WTC11 (cell line): ENCODE measurements at regions not wholly inside any gene's neighbourhood (a gene's known extent, or its start where the extent isn't known, plus 50 kb on each side); places are given as distances from the start of the nearest gene placed in this dataset.

Source experiments
- ATAC-seq: fragments of 200-7000 bp; cut with Tn5 transposase; 2 replicates; pipeline ENCODE4 v1.10.0; 2021; ENCODE audit warnings: mild to moderate bottlenecking, moderate library complexity
- CTCF ChIA-PET: fragments of 300-600 bp; sonication (Branson Sonifier 250); formaldehyde crosslinking; loops from one replicate; lab custom pipeline; 2021; ENCODE audit warnings: antibody characterized with exemption; lab: Charles Lee
- POLR2A ChIA-PET: fragments of 350-600 bp; sonication (Branson Sonifier 250); formaldehyde crosslinking; loops from one replicate; lab custom pipeline; 2021; ENCODE audit warnings: antibody characterized with exemption; lab: Charles Lee
- DNase-seq: peaks from one replicate; pipeline ENCODE4 v3.0.0; 2021; ENCODE audit warnings: low spot score
- H3K27ac Mint-ChIP-seq: 2 replicates; pipeline ENCODE4 v1.8.0; 2021; ENCODE audit warnings: mixed read lengths
- H3K27me3 Mint-ChIP-seq: 2 replicates; pipeline ENCODE4 v1.8.0; 2021; ENCODE audit warnings: low read depth, mild to moderate bottlenecking, moderate library complexity, mixed read lengths
- H3K36me3 Mint-ChIP-seq: 2 replicates; pipeline ENCODE4 v1.8.0; 2021; ENCODE audit warnings: mixed read lengths
- H3K4me1 Mint-ChIP-seq: 2 replicates; pipeline ENCODE4 v1.8.0; 2022; ENCODE audit warnings: mixed read lengths
- H3K4me3 Mint-ChIP-seq: 2 replicates; pipeline ENCODE4 v1.8.0; 2021; ENCODE audit warnings: mild to moderate bottlenecking, moderate library complexity, mixed read lengths
- H3K9me3 Mint-ChIP-seq: 2 replicates; pipeline ENCODE4 v1.8.0; 2021; ENCODE audit warnings: mixed read lengths
- CDX4 ChIP-seq: fragments of 250-450 bp; sonication (Bioruptor Pico); IDR thresholded peaks from 2 replicates; pipeline ENCODE4 v1.9.0; 2021; ENCODE audit warnings: moderate library complexity, mild to moderate bottlenecking, inconsistent platforms, borderline replicate concordance
- CREB1 ChIP-seq: sonication (generic); formaldehyde crosslinking; IDR thresholded peaks from 2 replicates; pipeline ENCODE4 v1.8.0; 2023; ENCODE audit warnings: mild to moderate bottlenecking, missing genetic modification reagents
- ERG ChIP-seq: fragments of 250-450 bp; sonication (Bioruptor Pico); IDR thresholded peaks from 2 replicates; pipeline ENCODE4 v1.8.0; 2021; ENCODE audit warnings: mild to moderate bottlenecking
- FOXP1 ChIP-seq: sonication (generic); formaldehyde crosslinking; IDR thresholded peaks from 2 replicates; pipeline ENCODE4 v1.8.0; 2022; ENCODE audit warnings: missing genetic modification reagents, mild to moderate bottlenecking, moderate library complexity, borderline replicate concordance
- NFYB ChIP-seq: sonication (generic); formaldehyde crosslinking; conservative IDR thresholded peaks from 2 replicates; pipeline ENCODE4 v1.8.0; 2022; ENCODE audit warnings: low read depth, missing genetic modification reagents
- RELA ChIP-seq: sonication (generic); formaldehyde crosslinking; IDR thresholded peaks from 2 replicates; pipeline ENCODE4 v1.8.1; 2022; ENCODE audit warnings: missing genetic modification reagents, mild to moderate bottlenecking, borderline replicate concordance
- TP53 ChIP-seq: sonication (generic); formaldehyde crosslinking; IDR thresholded peaks from 2 replicates; pipeline ENCODE4 v1.8.1; 2023; ENCODE audit warnings: mild to moderate bottlenecking, missing genetic modification reagents
- ZNF396 ChIP-seq: fragments of 250-450 bp; sonication (Bioruptor Pico); IDR thresholded peaks from 2 replicates; pipeline ENCODE4 v1.8.0; 2021; ENCODE audit warnings: mild to moderate bottlenecking, moderate library complexity, borderline replicate concordance
- ZNF416 ChIP-seq: fragments of 250-450 bp; sonication (Bioruptor Pico); IDR thresholded peaks from 2 replicates; pipeline ENCODE4 v1.9.0; 2021; ENCODE audit warnings: mild to moderate bottlenecking, inconsistent platforms
- ZNF671 ChIP-seq: fragments of 250-450 bp; sonication (Bioruptor Pico); IDR thresholded peaks from 2 replicates; pipeline ENCODE4 v1.8.0; 2021; ENCODE audit warnings: mild to moderate bottlenecking
- TF ChIP-seq, protein P1 (sequence below): sonication (generic); formaldehyde crosslinking; conservative IDR thresholded peaks from 2 replicates; pipeline ENCODE4 v1.8.1; 2022; ENCODE audit warnings: mild to moderate bottlenecking, missing genetic modification reagents
- TF ChIP-seq, protein P2 (sequence below): sonication (generic); formaldehyde crosslinking; IDR thresholded peaks from 2 replicates; pipeline ENCODE4 v1.8.1; 2023; ENCODE audit warnings: mild to moderate bottlenecking, missing genetic modification reagents, borderline replicate concordance
- TF ChIP-seq, protein P3 (sequence below): fragments of 250-450 bp; sonication (Bioruptor Pico); conservative IDR thresholded peaks from 2 replicates; pipeline ENCODE4 v1.9.0; 2021; ENCODE audit warnings: mild to moderate bottlenecking
- TF ChIP-seq, protein P4 (sequence below): sonication (generic); formaldehyde crosslinking; IDR thresholded peaks from 2 replicates; pipeline ENCODE4 v1.8.1; 2023; ENCODE audit warnings: mild to moderate bottlenecking, missing genetic modification reagents, moderate library complexity
- TF ChIP-seq, protein P5 (sequence below): sonication (generic); formaldehyde crosslinking; IDR thresholded peaks from 2 replicates; pipeline ENCODE4 v1.8.1; 2022; ENCODE audit warnings: missing genetic modification reagents, borderline replicate concordance
- TF ChIP-seq, protein P6 (sequence below): sonication (generic); formaldehyde crosslinking; IDR thresholded peaks from 2 replicates; pipeline ENCODE4 v1.8.0; 2022; ENCODE audit warnings: mild to moderate bottlenecking, missing genetic modification reagents

DNA sequence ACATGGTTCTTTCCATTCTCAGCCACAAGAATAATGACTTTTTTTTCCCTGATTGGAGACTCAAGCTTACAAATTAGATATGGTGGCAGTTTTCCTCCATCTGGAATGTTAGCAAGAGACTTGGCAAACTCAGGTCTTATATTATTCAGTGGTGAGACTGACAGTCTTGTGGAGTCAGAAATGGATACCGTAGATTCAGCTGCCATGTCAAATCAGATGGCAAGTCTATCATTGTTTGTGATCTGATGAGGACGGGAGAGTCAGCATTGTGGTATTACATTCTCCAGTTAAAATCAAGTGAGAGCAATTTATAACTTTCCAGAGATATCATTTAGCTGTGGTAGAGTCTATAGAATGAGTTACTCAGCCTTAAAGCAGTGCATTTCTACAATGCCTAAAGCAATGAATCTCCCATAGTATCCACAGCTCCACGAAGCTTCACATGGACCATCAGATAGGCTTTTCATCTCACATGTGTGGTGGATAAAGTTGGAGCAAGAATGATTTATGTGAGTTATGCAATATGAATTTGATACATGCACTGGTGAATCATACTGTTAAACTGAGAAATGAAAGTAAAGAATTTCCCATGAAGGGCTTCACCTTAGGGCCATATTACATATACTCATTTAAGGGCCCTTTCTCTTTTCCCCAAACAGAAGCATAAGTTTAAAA lies 430.6 kb downstream of the ZNF608 start:
- no peak overlapping the region for H3K27ac Mint-ChIP-seq
- POLR2A ChIA-PET, result no interaction called here
- ATAC-seq, result no peak
- H3K4me1 Mint-ChIP-seq, result peaks cover 8% of the 10 kb centered on the region
- DNase-seq, result no peak
- H3K9me3 Mint-ChIP-seq, result peaks cover 41% of the 10 kb centered on the region
- CTCF ChIA-PET, result no interaction called here
- H3K36me3 Mint-ChIP-seq, result peaks cover 23% of the 10 kb centered on the region
- no peak overlapping the region for H3K4me3 Mint-ChIP-seq
- TF ChIP-seq, protein P1, sequence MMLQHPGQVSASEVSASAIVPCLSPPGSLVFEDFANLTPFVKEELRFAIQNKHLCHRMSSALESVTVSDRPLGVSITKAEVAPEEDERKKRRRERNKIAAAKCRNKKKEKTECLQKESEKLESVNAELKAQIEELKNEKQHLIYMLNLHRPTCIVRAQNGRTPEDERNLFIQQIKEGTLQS (CRISPR knock-in tag), result no peak
- TF ChIP-seq, protein P2, sequence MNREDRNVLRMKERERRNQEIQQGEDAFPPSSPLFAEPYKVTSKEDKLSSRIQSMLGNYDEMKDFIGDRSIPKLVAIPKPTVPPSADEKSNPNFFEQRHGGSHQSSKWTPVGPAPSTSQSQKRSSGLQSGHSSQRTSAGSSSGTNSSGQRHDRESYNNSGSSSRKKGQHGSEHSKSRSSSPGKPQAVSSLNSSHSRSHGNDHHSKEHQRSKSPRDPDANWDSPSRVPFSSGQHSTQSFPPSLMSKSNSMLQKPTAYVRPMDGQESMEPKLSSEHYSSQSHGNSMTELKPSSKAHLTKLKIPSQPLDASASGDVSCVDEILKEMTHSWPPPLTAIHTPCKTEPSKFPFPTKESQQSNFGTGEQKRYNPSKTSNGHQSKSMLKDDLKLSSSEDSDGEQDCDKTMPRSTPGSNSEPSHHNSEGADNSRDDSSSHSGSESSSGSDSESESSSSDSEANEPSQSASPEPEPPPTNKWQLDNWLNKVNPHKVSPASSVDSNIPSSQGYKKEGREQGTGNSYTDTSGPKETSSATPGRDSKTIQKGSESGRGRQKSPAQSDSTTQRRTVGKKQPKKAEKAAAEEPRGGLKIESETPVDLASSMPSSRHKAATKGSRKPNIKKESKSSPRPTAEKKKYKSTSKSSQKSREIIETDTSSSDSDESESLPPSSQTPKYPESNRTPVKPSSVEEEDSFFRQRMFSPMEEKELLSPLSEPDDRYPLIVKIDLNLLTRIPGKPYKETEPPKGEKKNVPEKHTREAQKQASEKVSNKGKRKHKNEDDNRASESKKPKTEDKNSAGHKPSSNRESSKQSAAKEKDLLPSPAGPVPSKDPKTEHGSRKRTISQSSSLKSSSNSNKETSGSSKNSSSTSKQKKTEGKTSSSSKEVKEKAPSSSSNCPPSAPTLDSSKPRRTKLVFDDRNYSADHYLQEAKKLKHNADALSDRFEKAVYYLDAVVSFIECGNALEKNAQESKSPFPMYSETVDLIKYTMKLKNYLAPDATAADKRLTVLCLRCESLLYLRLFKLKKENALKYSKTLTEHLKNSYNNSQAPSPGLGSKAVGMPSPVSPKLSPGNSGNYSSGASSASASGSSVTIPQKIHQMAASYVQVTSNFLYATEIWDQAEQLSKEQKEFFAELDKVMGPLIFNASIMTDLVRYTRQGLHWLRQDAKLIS, result no peak
- no peak for TF ChIP-seq CDX4 (CRISPR knock-in tag)
- TF ChIP-seq ZNF396 (CRISPR knock-in tag), result no peak
- no peak for TF ChIP-seq CREB1 (CRISPR knock-in tag)
- TF ChIP-seq, protein P3, sequence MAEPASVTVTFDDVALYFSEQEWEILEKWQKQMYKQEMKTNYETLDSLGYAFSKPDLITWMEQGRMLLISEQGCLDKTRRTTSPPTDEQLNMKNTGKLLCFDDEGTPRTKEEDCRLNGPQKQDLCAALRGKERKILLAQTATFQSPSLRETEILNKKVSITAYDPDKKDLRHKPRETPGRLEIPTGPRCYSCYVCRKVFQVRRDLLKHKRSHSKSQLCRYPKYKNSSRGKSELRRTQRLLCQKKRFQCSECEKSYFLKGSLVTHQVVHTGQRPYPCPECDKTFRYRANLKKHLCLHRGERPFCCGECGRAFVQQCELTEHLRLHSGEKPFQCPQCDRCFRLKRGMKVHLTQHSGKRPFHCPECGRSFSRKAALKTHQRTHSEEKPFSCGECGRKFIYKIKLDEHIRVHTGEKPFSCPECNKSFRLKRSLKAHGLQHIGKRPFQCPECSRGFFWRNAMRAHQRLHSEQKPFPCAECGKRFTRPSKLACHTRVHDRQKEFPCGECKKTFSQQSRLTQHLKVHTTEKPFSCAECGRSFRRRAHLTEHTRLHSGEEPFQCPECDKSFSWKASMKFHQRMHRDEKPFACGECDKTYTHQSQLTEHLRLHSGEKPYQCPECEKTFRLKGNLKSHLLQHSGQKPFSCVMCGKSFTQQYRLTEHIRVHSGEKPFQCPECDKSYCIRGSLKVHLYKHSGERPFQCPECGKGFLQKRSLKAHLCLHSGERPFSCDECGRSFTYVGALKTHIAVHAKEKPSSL (CRISPR knock-in tag), result no peak
- no peak for TF ChIP-seq ZNF416 (CRISPR knock-in tag)
- TF ChIP-seq, protein P4, sequence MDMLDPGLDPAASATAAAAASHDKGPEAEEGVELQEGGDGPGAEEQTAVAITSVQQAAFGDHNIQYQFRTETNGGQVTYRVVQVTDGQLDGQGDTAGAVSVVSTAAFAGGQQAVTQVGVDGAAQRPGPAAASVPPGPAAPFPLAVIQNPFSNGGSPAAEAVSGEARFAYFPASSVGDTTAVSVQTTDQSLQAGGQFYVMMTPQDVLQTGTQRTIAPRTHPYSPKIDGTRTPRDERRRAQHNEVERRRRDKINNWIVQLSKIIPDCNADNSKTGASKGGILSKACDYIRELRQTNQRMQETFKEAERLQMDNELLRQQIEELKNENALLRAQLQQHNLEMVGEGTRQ (CRISPR knock-in tag), result no peak
- TF ChIP-seq FOXP1 (CRISPR knock-in tag), result no peak
- TF ChIP-seq, protein P5, sequence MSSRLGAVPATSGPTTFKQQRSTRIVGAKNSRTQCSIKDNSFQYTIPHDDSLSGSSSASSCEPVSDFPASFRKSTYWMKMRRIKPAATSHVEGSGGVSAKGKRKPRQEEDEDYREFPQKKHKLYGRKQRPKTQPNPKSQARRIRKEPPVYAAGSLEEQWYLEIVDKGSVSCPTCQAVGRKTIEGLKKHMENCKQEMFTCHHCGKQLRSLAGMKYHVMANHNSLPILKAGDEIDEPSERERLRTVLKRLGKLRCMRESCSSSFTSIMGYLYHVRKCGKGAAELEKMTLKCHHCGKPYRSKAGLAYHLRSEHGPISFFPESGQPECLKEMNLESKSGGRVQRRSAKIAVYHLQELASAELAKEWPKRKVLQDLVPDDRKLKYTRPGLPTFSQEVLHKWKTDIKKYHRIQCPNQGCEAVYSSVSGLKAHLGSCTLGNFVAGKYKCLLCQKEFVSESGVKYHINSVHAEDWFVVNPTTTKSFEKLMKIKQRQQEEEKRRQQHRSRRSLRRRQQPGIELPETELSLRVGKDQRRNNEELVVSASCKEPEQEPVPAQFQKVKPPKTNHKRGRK, result no peak
- TF ChIP-seq NFYB, result no peak
- no peak for TF ChIP-seq ZNF671
- TF ChIP-seq RELA (CRISPR knock-in tag), result no peak
- no peak for TF ChIP-seq ERG (CRISPR knock-in tag)
- TF ChIP-seq, protein P6, sequence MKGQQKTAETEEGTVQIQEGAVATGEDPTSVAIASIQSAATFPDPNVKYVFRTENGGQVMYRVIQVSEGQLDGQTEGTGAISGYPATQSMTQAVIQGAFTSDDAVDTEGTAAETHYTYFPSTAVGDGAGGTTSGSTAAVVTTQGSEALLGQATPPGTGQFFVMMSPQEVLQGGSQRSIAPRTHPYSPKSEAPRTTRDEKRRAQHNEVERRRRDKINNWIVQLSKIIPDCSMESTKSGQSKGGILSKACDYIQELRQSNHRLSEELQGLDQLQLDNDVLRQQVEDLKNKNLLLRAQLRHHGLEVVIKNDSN (CRISPR knock-in tag), result no peak
- no peak for TF ChIP-seq TP53
- no peaks in the 10 kb centered on the region for H3K27me3 Mint-ChIP-seq
